WERI-Rb-1 (cell line): ENCODE measurements at regions not wholly inside any gene's neighbourhood (a gene's known extent, or its start where the extent isn't known, plus 50 kb on each side); places are given as distances from the start of the nearest gene placed in this dataset.
"Not testable (repeated sequence)": the region's sequence is repeated elsewhere in the genome, so short reads cannot be mapped to it uniquely, and the experiment has no call there.

Experiments
- DNase-seq: peaks from one replicate; pipeline ENCODE4 v3.0.0-alpha.2; 2020
- H3K27ac ChIP-seq: fragments of 250-450 bp; sonication (Bioruptor Pico); 2 replicates; pipeline ENCODE4 v1.5.1; 2020; ENCODE audit warnings: mild to moderate bottlenecking, moderate library complexity
- H3K27me3 ChIP-seq: fragments of 250-450 bp; sonication (Bioruptor Pico); 2 replicates; pipeline ENCODE4 v1.5.1; 2021; ENCODE audit warnings: mild to moderate bottlenecking, low read depth, moderate library complexity; ENCODE audit not compliant: insufficient read depth, severe bottlenecking
- H3K36me3 ChIP-seq: fragments of 250-450 bp; sonication (Bioruptor Pico); 2 replicates; pipeline ENCODE4 v1.5.1; 2020; ENCODE audit warnings: mild to moderate bottlenecking, moderate library complexity
- H3K4me3 ChIP-seq: 2 replicates; pipeline ENCODE4 v1.5.1; 2011; ENCODE audit warnings: low read depth, mild to moderate bottlenecking, control low read depth, low read length
- H3K9me3 ChIP-seq: fragments of 250-450 bp; sonication (Bioruptor Pico); 2 replicates; pipeline ENCODE4 v1.5.1; 2021; ENCODE audit warnings: mild to moderate bottlenecking, moderate library complexity; ENCODE audit not compliant: severe bottlenecking
- CTCF ChIP-seq: IDR thresholded peaks from 2 replicates; pipeline ENCODE4 v1.5.1; 2011; ENCODE audit warnings: low read depth, mild to moderate bottlenecking, control low read depth, inconsistent platforms, low read length

- no peak overlapping the region for H3K4me3 ChIP-seq
- no peak for DNase-seq
- H3K27me3 ChIP-seq = no peaks in the 10 kb centered on the region
- no peak overlapping the region for H3K27ac ChIP-seq
- TF ChIP-seq CTCF = no peak
- H3K36me3 ChIP-seq = no peaks in the 10 kb centered on the region
- no peaks in the 10 kb centered on the region for H3K9me3 ChIP-seq
These were observed 1249.2 kb downstream of the STIM2 start for GRCh38 chr4:28109801-28110200.

GRCh38 chr4:28112691-28113335 is 1252.2 kb downstream of the STIM2 start:
- H3K36me3 ChIP-seq, H3K27me3 ChIP-seq, DNase-seq, H3K27ac ChIP-seq, H3K9me3 ChIP-seq, H3K4me3 ChIP-seq: not testable (repeated sequence)

GRCh38 chr4:28113586-28113985 is 1252.9 kb downstream of the STIM2 start:
- DNase-seq, H3K4me3 ChIP-seq, H3K36me3 ChIP-seq, H3K27ac ChIP-seq, H3K27me3 ChIP-seq, H3K9me3 ChIP-seq: not testable (repeated sequence)

GRCh38 chr4:28116526-28117083 is 1256.0 kb downstream of the STIM2 start:
- not testable (repeated sequence) for H3K27me3 ChIP-seq, H3K4me3 ChIP-seq, DNase-seq, H3K27ac ChIP-seq, H3K9me3 ChIP-seq, H3K36me3 ChIP-seq

GRCh38 chr4:28117084-28117682 is 1256.5 kb downstream of the STIM2 start:
- Histone ChIP-seq H3K36me3 (no peaks in the 10 kb centered on the region), H3K9me3 (no peaks in the 10 kb centered on the region), H3K4me3 (no peak overlapping the region), H3K27ac (no peak overlapping the region), H3K27me3 (no peaks in the 10 kb centered on the region)
- no peak for TF ChIP-seq CTCF
- DNase-seq = no peak

GRCh38 chr4:28146191-28146590 is 1285.5 kb downstream of the STIM2 start:
- no peak for DNase-seq
- H3K27me3 ChIP-seq = no peaks in the 10 kb centered on the region
- TF ChIP-seq CTCF = no peak
- H3K4me3 ChIP-seq = no peak overlapping the region
- H3K27ac ChIP-seq = no peak overlapping the region
- H3K36me3 ChIP-seq = no peaks in the 10 kb centered on the region
- no peaks in the 10 kb centered on the region for H3K9me3 ChIP-seq

GRCh38 chr4:28148221-28148620 is 1287.6 kb downstream of the STIM2 start:
- no peaks in the 10 kb centered on the region for H3K9me3 ChIP-seq
- DNase-seq = no peak
- H3K36me3 ChIP-seq = no peaks in the 10 kb centered on the region
- no peak for TF ChIP-seq CTCF
- H3K27me3 ChIP-seq = no peaks in the 10 kb centered on the region
- no peak overlapping the region for H3K4me3 ChIP-seq
- H3K27ac ChIP-seq = no peak overlapping the region
